ENCODE measurements at regions not wholly inside any gene's neighbourhood (a gene's known extent, or its start where the extent isn't known, plus 50 kb on each side); places are given as distances from the start of the nearest gene placed in this dataset.

DNA sequence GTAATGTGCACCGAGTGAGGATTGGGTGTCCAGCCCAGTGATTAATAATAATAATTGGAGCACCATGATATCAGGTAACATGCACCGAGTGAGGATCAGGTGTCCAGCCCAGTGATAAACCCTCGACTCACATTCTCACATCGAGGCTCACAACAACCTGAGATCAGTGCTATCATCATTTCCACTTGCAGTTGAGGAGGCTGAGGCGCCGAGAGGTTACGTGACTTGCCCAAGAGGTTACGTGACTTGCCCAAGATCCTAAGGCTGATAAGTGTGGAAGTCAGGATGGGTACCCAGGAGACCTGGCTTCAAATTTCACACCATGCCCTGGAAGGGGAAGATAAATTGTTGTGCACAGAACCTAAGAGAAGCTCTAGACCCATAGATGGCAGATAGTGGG is 189.4 kb downstream of the MED10 start:
- no peak for DNase-seq (ENCODE audit: low read depth)
- TF ChIP-seq, protein P1, sequence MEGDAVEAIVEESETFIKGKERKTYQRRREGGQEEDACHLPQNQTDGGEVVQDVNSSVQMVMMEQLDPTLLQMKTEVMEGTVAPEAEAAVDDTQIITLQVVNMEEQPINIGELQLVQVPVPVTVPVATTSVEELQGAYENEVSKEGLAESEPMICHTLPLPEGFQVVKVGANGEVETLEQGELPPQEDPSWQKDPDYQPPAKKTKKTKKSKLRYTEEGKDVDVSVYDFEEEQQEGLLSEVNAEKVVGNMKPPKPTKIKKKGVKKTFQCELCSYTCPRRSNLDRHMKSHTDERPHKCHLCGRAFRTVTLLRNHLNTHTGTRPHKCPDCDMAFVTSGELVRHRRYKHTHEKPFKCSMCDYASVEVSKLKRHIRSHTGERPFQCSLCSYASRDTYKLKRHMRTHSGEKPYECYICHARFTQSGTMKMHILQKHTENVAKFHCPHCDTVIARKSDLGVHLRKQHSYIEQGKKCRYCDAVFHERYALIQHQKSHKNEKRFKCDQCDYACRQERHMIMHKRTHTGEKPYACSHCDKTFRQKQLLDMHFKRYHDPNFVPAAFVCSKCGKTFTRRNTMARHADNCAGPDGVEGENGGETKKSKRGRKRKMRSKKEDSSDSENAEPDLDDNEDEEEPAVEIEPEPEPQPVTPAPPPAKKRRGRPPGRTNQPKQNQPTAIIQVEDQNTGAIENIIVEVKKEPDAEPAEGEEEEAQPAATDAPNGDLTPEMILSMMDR (conservative IDR thresholded peaks at IDR 0.05; ENCODE audit: low read length), result no peak
- H3K4me3 ChIP-seq (ENCODE audit: low read length), result no peak overlapping the region

DNA sequence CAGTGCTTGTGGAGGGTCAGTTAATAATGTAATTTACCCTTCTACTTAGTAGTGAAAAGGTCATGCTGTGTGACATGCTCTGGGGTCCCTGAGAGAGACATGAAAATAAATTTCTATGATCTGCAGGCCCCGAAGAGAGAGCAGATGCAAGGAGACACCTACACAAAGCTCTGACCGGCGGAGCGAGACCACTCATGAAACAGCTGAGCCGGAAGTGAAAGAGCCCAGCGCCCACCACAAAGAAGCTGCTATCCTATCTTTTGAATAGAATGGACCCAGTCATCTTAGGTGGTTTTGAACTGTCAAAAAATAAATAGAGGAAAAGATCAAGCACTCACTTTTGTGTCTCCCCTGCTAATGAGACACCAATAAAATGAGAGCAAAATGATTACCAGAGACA is 190.0 kb downstream of the MED10 start:
- TF ChIP-seq, protein P1 (conservative IDR thresholded peaks at IDR 0.05; ENCODE audit: low read length), result no peak
- no peak for DNase-seq (ENCODE audit: low read depth)
- H3K4me3 ChIP-seq (ENCODE audit: low read length), result no peak overlapping the region

DNA sequence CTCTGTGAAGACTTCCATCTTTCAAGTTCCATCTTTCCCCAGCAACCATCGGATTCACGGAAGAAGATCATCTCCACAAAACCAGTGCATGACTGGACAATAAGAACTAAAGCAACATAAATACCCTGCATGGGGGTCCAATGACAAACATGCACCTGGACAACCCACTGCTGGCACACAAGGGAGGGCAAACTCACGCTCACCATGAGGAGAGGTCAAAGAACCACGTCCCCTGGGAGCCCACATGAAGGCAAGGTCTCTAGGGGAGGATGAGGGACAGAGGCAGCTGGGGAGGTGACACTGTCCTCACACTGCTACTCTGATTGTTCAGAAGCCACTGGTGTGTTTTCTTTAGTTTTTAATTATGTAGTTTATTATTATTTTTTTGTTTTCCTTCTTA is 190.8 kb downstream of the MED10 start:
- H3K4me3 ChIP-seq (ENCODE audit: low read length), result no peak overlapping the region
- TF ChIP-seq, protein P1 (conservative IDR thresholded peaks at IDR 0.05; ENCODE audit: low read length), result no peak

DNA sequence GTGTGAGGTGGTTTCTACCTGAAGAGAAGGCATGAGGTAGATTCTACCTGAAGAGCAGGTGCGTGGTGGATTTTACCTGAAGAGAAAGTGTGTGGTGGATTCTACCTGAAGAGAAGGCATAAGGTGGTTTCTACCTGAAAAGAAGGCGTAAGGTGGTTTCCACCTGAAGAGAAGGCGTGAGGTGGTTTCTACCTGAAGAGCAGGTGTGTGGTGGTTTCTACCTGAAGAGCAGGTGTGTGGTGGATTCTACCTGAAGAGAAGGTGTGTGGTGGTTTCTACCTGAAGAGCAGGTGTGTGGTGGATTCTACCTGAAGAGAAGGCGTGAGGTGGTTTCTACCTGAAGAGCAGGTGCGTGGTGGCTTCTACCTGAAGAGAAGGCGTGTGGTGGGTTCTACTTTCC is 192.8 kb downstream of the MED10 start:
- DNase-seq (ENCODE audit: low read depth), result no peak
- TF ChIP-seq, protein P1 (conservative IDR thresholded peaks at IDR 0.05; ENCODE audit: low read length), result no peak
- H3K4me3 ChIP-seq (ENCODE audit: low read length), result no peak overlapping the region

More for the DNA sequence above, 190.8 kb downstream of the MED10 start:
- no peak for DNase-seq (ENCODE audit: low read depth)

DNA sequence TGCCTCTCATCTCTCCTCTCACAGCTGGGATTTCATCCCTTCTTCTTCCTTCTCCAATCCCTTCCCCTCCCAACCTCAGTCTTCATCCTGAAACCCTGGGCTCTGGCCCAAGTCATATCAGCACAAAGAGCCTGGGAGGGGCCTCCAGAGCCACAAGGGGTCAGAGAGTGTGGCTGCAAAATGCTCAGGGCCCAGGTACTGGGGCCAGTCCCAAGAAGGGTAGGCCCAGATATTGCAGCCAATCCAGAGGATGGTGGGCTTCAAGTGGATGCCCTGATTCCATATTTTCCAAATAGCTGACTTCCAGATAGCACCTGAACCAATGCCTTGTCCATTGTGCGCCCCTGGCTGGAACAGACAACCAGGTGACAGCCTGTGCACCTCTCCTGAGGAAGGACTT is 193.9 kb downstream of the MED10 start:
- TF ChIP-seq, protein P1 (conservative IDR thresholded peaks at IDR 0.05; ENCODE audit: low read length), result no peak
- no peak overlapping the region for H3K4me3 ChIP-seq (ENCODE audit: low read length)
- DNase-seq (ENCODE audit: low read depth), result no peak

DNA sequence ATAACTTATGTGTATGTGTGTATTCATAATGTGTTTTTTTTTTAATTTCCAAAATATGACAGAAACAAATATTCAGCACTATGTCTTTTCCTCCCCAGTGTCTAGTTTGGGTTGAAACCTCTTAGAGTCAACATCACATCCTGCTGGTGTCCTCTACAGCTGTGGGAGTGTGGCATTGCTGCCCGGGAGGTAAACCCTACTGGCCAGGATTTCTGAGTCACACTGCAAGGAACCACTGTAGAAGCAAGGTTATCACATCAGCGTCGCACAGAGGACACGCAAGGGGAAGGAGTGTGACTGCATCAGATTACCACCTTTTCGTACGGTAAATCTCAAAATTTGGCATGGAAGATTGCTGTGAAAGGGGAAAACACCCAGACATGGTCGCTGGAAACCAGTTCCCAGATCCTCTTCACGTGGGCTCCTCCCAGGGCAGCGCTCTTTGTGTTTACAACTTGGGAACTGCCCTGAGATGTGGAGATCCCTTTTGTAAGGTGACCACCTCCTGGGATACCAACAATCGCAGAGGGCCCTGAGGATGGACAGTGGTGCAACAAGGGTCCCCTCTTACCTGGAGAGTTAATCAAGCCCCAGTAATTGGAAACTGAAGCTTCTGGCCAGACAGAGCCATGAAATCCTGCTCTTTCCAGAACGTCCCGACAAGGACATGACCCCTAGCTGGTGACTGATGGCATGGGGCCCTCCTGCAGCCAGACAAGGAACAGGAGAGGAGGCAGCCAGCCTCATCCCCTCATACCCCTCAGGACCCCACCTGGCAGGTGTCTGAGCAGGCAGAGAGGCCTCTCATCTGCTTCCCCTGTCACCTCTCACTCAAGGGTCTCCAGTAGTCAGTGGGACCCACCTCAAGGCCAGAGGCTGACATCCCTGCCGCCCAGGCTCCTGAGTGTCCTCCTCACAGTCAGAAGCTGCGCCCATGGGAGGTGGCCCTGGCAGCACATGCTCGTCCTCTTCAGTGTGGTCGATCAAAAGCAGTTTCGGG is 194.7 kb downstream of the MED10 start:
- TF ChIP-seq, protein P1 (conservative IDR thresholded peaks at IDR 0.05; ENCODE audit: low read length), result no peak
- H3K4me3 ChIP-seq (ENCODE audit: low read length), result no peak overlapping the region
- no peak for DNase-seq (ENCODE audit: low read depth)

DNA sequence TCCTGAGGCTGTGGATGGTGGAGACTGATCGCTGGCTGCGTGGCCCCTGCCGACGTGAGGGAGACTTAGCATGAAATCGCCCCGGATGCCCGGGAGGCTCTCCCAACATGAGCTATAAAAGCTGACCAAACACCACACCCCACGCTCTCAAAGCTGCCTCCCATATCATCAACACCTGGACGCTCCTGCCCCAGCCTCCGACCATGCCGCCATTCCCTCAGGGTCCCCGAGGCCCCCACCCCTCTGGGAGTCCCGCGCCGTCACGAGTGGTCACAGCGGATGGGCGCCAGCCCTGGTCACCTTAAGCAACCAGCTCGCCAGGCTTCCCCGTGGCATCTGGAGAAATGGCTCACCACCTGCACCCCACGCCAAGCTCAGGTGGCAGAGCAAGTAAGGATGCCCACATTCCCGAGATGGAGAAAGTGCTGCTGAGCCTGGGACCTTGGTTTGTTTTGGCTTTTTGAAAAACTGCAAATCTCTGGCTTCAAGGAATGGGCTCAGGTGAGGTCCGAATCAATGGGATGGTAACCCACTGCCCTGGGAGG is 196.0 kb downstream of the MED10 start:
- TF ChIP-seq, protein P1 (conservative IDR thresholded peaks at IDR 0.05; ENCODE audit: low read length), result no peak
- H3K4me3 ChIP-seq (ENCODE audit: low read length), result no peak overlapping the region
- no peak for DNase-seq (ENCODE audit: low read depth)
